Smooth muscle cell (in vitro differentiated cells): ENCODE measurements at regions not wholly inside any gene's neighbourhood (a gene's known extent, or its start where the extent isn't known, plus 50 kb on each side); places are given as distances from the start of the nearest gene placed in this dataset.
"Not testable (repeated sequence)": the region's sequence is repeated elsewhere in the genome, so short reads cannot be mapped to it uniquely, and the experiment has no call there.

Experiments used
- DNase-seq: peaks from one replicate; lab custom pipeline; 2025; ENCODE audit not compliant: unreplicated experiment; lab: John Stamatoyannopoulos, UW
- H2AFZ ChIP-seq: fragments of 200-600 bp; sonication (generic); 2 replicates; pipeline ENCODE4 v1.6.0; 2016; ENCODE audit warnings: antibody characterized with exemption, low read depth, mild to moderate bottlenecking
- H3F3A ChIP-seq: fragments of 200-600 bp; sonication (generic); 2 replicates; pipeline ENCODE4 v1.6.0; 2017; ENCODE audit warnings: antibody characterized with exemption, low read depth
- H3K27ac ChIP-seq: fragments of 200-600 bp; sonication (generic); 2 replicates; pipeline ENCODE4 v1.5.1; 2016; ENCODE audit warnings: low read depth, mild to moderate bottlenecking
- H3K27me3 ChIP-seq: fragments of 200-600 bp; sonication (generic); 2 replicates; pipeline ENCODE4 v1.6.1; 2016; ENCODE audit warnings: low read depth, mild to moderate bottlenecking
- H3K36me3 ChIP-seq: fragments of 200-600 bp; sonication (generic); 2 replicates; pipeline ENCODE4 v1.5.1; 2016; ENCODE audit warnings: low read depth
- H3K4me1 ChIP-seq: fragments of 200-600 bp; sonication (generic); 2 replicates; pipeline ENCODE4 v1.5.1; 2016; ENCODE audit warnings: low read depth
- H3K4me2 ChIP-seq: fragments of 200-600 bp; sonication (generic); 2 replicates; pipeline ENCODE4 v1.6.0; 2016; ENCODE audit warnings: mild to moderate bottlenecking
- H3K4me3 ChIP-seq: fragments of 200-600 bp; sonication (generic); 2 replicates; pipeline ENCODE4 v1.5.1; 2016; ENCODE audit warnings: mild to moderate bottlenecking
- H3K79me2 ChIP-seq: fragments of 200-600 bp; sonication (generic); 2 replicates; pipeline ENCODE4 v1.6.0; 2016; ENCODE audit warnings: low read depth, mild to moderate bottlenecking
- H3K9ac ChIP-seq: fragments of 200-600 bp; sonication (generic); 2 replicates; pipeline ENCODE4 v1.6.0; 2016; ENCODE audit warnings: low read depth
- H3K9me3 ChIP-seq: fragments of 200-600 bp; sonication (generic); replicated peaks from 2 replicates; pipeline ENCODE4 v1.5.1; 2016; ENCODE audit warnings: low read depth
- H4K20me1 ChIP-seq: fragments of 200-600 bp; sonication (generic); 2 replicates; pipeline ENCODE4 v1.6.0; 2016; ENCODE audit warnings: low read depth
- WGBS: methylation state at CpG from one replicate; pipeline ENCODE4 v1.1.7; 2016; ENCODE audit warnings: low lambda C conversion rate; 5-methylcytosine and 5-hydroxymethylcytosine counted together
- TF ChIP-seq, protein P1 (sequence below): fragments of 200-600 bp; sonication (generic); IDR thresholded peaks from 2 replicates; pipeline ENCODE4 v1.5.1; 2017; ENCODE audit warnings: borderline replicate concordance, mild to moderate bottlenecking, antibody characterized with exemption; ENCODE audit not compliant: insufficient read depth, poor library complexity, severe bottlenecking

DNA sequence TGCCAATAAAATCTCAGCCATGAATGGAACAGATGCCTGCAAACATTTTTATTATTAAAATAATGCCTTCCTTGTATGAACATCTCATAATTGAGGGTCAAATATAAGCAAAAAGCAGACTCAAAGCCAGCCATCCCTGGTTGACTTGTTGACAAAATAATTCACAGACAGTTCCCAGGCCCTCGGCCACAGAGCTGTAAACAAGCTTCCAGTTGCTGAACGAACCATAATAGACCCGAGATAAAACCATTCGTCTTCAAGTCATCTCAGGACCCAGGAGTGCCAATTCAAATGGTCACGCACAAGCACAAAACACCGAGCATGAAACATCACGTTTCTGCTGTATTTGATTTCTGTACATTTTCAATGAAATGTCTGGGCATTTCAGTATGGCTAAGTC, 113.3 kb upstream of the CDYL start:
- H3K4me3 ChIP-seq = no peak overlapping the region
- H3K4me1 ChIP-seq = no peaks in the 10 kb centered on the region
- no peaks in the 10 kb centered on the region for H3F3A ChIP-seq
- TF ChIP-seq, protein P1, sequence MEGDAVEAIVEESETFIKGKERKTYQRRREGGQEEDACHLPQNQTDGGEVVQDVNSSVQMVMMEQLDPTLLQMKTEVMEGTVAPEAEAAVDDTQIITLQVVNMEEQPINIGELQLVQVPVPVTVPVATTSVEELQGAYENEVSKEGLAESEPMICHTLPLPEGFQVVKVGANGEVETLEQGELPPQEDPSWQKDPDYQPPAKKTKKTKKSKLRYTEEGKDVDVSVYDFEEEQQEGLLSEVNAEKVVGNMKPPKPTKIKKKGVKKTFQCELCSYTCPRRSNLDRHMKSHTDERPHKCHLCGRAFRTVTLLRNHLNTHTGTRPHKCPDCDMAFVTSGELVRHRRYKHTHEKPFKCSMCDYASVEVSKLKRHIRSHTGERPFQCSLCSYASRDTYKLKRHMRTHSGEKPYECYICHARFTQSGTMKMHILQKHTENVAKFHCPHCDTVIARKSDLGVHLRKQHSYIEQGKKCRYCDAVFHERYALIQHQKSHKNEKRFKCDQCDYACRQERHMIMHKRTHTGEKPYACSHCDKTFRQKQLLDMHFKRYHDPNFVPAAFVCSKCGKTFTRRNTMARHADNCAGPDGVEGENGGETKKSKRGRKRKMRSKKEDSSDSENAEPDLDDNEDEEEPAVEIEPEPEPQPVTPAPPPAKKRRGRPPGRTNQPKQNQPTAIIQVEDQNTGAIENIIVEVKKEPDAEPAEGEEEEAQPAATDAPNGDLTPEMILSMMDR = no peak
- peak overlapping the region; percentile 9 for H2AFZ ChIP-seq
- peak overlapping the region; percentile 75 for H3K4me2 ChIP-seq
- no peaks in the 10 kb centered on the region for H3K27me3 ChIP-seq
- WGBS = 25% methylated on average over 7 of the region's 7 CpGs
- peak; percentile 55 for DNase-seq
- no peaks in the 10 kb centered on the region for H3K36me3 ChIP-seq
- no peaks in the 10 kb centered on the region for H3K79me2 ChIP-seq
- H4K20me1 ChIP-seq = no peaks in the 10 kb centered on the region
- no peaks in the 10 kb centered on the region for H3K9me3 ChIP-seq
- peak overlapping the region; percentile 7 for H3K9ac ChIP-seq
- peak overlapping the region; percentile 82 for H3K27ac ChIP-seq

DNA sequence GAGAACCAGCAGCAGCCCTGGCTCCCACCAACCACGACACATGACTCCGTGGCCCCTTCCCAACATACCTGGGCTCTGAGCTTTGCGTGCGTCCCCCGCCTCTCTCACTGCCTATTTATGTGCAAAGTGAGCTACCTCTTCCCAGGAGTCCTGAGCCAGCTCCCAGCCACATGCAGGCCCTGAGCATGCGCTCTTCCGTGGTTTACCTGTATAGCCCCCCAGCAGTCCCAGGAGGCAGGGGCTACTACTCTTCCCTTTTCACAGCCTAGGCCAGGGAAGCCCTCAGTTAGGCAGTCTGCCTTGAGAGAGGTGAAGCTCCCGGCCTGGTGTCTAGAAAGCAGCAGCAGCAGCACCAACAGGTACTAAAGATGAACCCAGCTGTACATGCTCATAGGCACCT, 114.8 kb upstream of the CDYL start:
- 94% methylated on average over 8 of the region's 8 CpGs for WGBS
- Histone ChIP-seq H3K79me2 (no peaks in the 10 kb centered on the region), H3K9me3 (no peaks in the 10 kb centered on the region), H3K27ac (no peak overlapping the region), H3K36me3 (no peaks in the 10 kb centered on the region), H3K4me2 (no peak overlapping the region), H3K4me3 (no peak overlapping the region), H3F3A (no peaks in the 10 kb centered on the region), H2AFZ (no peak overlapping the region), H3K9ac (no peak overlapping the region), H4K20me1 (no peaks in the 10 kb centered on the region), H3K27me3 (no peaks in the 10 kb centered on the region), H3K4me1 (no peaks in the 10 kb centered on the region)
- DNase-seq = no peak
- TF ChIP-seq, protein P1 = no peak

GRCh38 chr6:4660377-4661321, 115.6 kb upstream of the CDYL start:
- TF ChIP-seq, protein P1 = no peak
- WGBS = 76% methylated on average over 19 of the region's 22 CpGs
- H3K4me3 ChIP-seq = no peak overlapping the region

DNA sequence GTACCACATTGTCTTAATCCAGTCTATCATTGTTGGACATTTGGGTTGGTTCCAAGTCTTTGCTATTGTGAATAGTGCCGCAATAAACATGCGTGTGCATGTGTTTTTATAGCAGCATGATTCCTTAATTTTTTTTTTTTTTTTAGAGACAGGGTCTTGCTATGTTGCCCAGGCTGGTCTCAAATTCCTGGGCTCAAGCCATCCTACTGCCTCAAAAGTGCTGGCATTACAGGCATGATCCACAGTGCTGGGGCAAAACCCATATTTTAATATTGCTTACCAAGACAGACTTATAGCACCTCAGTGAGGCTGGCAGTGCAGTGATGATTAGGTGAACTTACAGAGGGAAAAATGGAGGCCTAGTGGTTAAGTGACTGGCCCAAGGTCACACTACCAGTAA, 116.5 kb upstream of the CDYL start:
- not testable (repeated sequence) for DNase-seq

More at GRCh38 chr6:4660377-4661321, 115.6 kb upstream of the CDYL start:
- no peak overlapping the region for H2AFZ ChIP-seq
- no peaks in the 10 kb centered on the region for H3K4me1 ChIP-seq
- no peaks in the 10 kb centered on the region for H3K79me2 ChIP-seq
- no peak overlapping the region for H3K9ac ChIP-seq
- H3F3A ChIP-seq = no peaks in the 10 kb centered on the region
- no peaks in the 10 kb centered on the region for H4K20me1 ChIP-seq
- H3K9me3 ChIP-seq = no peaks in the 10 kb centered on the region
- no peaks in the 10 kb centered on the region for H3K27me3 ChIP-seq
- DNase-seq = no peak
- H3K4me2 ChIP-seq = no peak overlapping the region
- no peak overlapping the region for H3K27ac ChIP-seq
- H3K36me3 ChIP-seq = no peaks in the 10 kb centered on the region

More for the DNA sequence above, 116.5 kb upstream of the CDYL start:
- not testable (repeated sequence) for H3K27me3 ChIP-seq, H3K4me3 ChIP-seq, H3K9me3 ChIP-seq, H2AFZ ChIP-seq, H3K36me3 ChIP-seq, H3K4me2 ChIP-seq, H3K4me1 ChIP-seq, H4K20me1 ChIP-seq, H3K79me2 ChIP-seq, H3K27ac ChIP-seq, H3F3A ChIP-seq, H3K9ac ChIP-seq
- WGBS = 100% methylated on average over 2 of the region's 2 CpGs
